ENCODE measurements at regions not wholly inside any gene's neighbourhood (a gene's known extent, or its start where the extent isn't known, plus 50 kb on each side); places are given as distances from the start of the nearest gene placed in this dataset.

DNA sequence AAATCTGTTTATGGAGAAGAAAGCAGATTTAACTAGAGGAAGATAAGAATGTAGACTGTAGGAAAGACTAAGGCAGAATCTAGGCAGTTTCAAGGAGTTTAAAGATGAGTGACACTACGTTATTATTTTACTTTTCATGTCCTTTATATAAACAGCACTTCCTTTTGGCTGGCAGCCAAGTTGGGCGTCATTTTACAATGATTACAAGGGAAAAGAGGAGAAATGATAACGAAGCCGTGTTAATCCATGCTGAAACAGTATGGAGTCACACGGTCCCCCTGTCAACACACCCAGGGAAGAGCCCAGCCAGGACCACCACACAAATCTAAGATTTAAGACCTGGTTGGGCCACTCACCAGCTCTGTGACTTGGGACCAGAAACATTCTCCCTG, 83.7 kb upstream of the NEO1 start:
- Mint-ChIP-seq H3K36me3 (ENCODE audit: low read depth) (peaks cover 12% of the 10 kb centered on the region), H3K4me3 (no peak overlapping the region), H3K9me3 (peaks cover 22% of the 10 kb centered on the region), H3K4me1 (peaks cover 83% of the 10 kb centered on the region), H3K27me3 (ENCODE audit: low read depth, poor library complexity) (peaks cover 2% of the 10 kb centered on the region), H3K27ac (no peak overlapping the region)
- no peak for DNase-seq
- TF ChIP-seq, protein P1, sequence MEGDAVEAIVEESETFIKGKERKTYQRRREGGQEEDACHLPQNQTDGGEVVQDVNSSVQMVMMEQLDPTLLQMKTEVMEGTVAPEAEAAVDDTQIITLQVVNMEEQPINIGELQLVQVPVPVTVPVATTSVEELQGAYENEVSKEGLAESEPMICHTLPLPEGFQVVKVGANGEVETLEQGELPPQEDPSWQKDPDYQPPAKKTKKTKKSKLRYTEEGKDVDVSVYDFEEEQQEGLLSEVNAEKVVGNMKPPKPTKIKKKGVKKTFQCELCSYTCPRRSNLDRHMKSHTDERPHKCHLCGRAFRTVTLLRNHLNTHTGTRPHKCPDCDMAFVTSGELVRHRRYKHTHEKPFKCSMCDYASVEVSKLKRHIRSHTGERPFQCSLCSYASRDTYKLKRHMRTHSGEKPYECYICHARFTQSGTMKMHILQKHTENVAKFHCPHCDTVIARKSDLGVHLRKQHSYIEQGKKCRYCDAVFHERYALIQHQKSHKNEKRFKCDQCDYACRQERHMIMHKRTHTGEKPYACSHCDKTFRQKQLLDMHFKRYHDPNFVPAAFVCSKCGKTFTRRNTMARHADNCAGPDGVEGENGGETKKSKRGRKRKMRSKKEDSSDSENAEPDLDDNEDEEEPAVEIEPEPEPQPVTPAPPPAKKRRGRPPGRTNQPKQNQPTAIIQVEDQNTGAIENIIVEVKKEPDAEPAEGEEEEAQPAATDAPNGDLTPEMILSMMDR (IDR thresholded peaks at IDR 0.05), result no peak

DNA sequence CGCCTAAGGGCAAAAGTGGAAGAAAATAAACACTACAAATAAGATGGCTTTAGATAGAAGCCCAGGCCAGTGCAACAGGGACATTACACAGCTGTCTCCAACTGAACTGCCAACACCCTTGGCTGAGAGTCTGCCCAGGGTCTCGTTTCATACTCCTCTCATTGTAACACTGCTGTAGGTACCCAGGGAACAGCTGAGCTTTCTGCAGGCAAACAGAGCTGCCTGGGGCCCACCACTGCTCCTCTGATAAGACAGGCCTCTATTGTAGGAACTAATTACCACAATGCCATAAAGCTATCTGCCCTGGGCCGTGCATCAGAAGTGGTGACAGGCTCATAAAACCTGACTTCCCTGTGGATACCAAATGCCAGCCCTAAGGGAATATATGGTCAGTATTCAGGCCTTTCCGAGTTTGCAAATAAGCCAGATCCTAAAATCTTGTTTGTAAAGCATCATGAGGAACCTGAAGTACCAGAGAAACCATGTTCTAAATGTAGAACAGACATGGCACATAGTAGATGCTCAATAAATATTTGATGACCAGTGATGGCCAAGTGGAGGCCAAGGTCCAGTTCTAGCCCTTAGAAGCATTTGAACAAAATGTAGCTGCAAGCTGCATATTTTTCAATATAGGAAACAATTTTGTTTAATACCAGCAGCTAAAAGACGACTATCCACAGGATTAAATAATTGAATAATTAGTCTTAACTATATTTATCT, 84.3 kb upstream of the NEO1 start:
- Mint-ChIP-seq H3K9me3 (peaks cover 27% of the 10 kb centered on the region), H3K4me3 (no peak overlapping the region), H3K27me3 (ENCODE audit: low read depth, poor library complexity) (no peaks in the 10 kb centered on the region), H3K4me1 (peaks cover 78% of the 10 kb centered on the region), H3K36me3 (ENCODE audit: low read depth) (peaks cover 13% of the 10 kb centered on the region), H3K27ac (no peak overlapping the region)
- TF ChIP-seq, protein P1 (IDR thresholded peaks at IDR 0.05), result no peak
- DNase-seq, result peak; percentile 22

DNA sequence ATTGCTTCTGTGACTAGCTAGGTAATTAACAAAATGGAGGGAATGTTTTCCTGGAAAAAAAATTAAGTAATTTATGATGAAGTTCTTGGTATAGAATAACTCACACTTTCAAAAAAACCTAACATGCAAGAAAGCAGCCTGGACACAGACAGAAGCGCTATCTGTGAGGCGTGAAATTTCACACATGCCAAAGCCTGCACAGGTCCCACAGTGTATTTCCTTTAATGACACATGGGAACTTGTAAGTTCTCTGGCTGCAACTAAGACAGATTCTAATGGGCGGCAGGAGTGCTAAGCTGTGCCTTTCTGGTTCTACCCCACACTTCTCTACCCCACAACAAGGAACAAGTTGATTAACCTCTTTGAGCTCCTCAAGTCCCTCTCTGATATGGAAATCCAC, 84.9 kb upstream of the NEO1 start:
- Mint-ChIP-seq H3K4me3 (no peak overlapping the region), H3K4me1 (peaks cover 75% of the 10 kb centered on the region), H3K9me3 (peaks cover 33% of the 10 kb centered on the region)

DNA sequence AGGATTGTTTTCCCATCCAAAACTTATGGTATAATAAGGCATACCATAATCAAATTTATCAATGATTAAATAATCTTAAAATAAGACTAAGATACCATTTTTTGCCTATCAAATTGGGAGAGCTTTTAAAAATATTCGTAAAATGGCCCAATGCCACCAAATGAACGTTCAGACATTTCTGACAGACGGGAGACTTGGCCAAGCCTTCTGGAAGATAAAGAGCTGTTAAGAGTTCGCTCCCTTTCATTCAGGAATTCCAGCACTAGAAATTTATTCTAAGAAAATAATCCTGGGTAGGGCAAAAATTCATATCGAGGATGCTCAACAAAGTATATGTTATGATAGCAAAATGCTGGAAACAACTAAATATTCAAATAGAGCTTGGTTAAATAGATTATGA, 85.6 kb upstream of the NEO1 start:
- Mint-ChIP-seq H3K36me3 (ENCODE audit: low read depth) (peaks cover 13% of the 10 kb centered on the region), H3K27ac (no peak overlapping the region), H3K9me3 (peaks cover 41% of the 10 kb centered on the region), H3K27me3 (ENCODE audit: low read depth, poor library complexity) (no peaks in the 10 kb centered on the region), H3K4me1 (peaks cover 67% of the 10 kb centered on the region), H3K4me3 (no peak overlapping the region)
- no peak for DNase-seq
- TF ChIP-seq, protein P1 (IDR thresholded peaks at IDR 0.05), result no peak

More for the DNA sequence above, 84.9 kb upstream of the NEO1 start:
- no peak for DNase-seq
- no peak overlapping the region for H3K27ac Mint-ChIP-seq
- no peaks in the 10 kb centered on the region for H3K27me3 Mint-ChIP-seq (ENCODE audit: low read depth, poor library complexity)
- TF ChIP-seq, protein P1 (IDR thresholded peaks at IDR 0.05), result no peak
- H3K36me3 Mint-ChIP-seq (ENCODE audit: low read depth), result peaks cover 13% of the 10 kb centered on the region

DNA sequence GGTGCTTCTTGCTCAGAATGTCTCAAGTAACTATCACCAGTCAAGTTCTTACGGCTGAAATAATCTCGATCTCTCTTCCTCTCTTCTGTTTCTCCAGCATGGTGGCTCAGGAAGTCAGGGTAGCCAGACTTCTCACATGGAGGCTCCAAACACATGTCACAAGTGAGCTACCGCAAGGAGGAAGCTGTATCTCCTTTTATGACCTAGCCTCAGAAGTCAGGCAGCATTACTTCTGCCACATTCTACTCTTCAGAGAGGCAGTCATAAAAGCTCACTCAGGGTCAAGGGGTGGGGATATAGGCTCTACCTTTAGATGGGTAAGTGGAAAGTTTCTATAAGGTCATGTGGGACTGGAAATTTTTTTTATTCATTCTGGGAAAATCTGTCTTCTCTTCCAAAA, 86.6 kb upstream of the NEO1 start:
- TF ChIP-seq, protein P1 (IDR thresholded peaks at IDR 0.05), result no peak
- no peak for DNase-seq
- Mint-ChIP-seq H3K4me3 (no peak overlapping the region), H3K27me3 (ENCODE audit: low read depth, poor library complexity) (no peaks in the 10 kb centered on the region), H3K27ac (peak overlapping the region; percentile 73), H3K4me1 (peaks cover 58% of the 10 kb centered on the region), H3K9me3 (peaks cover 46% of the 10 kb centered on the region), H3K36me3 (ENCODE audit: low read depth) (peaks cover 13% of the 10 kb centered on the region)

DNA sequence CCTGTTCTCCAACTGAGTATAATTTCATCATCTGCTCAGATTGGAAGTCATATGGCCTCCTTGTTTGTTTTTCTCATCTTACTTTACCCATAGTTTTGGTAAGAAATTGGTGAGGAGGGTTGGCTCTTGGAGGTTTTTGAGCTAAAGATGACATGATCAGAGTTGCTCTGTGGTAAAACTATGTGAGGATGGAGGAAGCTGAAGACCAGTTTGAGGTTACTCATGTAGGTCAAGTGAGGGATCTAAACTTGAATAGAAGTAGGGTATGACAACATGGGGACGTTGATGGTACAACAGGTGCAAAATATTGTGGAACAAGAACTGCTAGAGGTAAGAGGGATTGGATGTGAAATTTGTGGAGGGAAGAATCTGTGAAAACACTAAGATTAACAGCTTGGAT, 87.7 kb upstream of the NEO1 start:
- H3K27ac Mint-ChIP-seq, result no peak overlapping the region
- no peak overlapping the region for H3K4me3 Mint-ChIP-seq
- DNase-seq, result no peak
- no peaks in the 10 kb centered on the region for H3K27me3 Mint-ChIP-seq (ENCODE audit: low read depth, poor library complexity)
- H3K9me3 Mint-ChIP-seq, result peaks cover 46% of the 10 kb centered on the region
- TF ChIP-seq, protein P1 (IDR thresholded peaks at IDR 0.05), result no peak
- H3K4me1 Mint-ChIP-seq, result peaks cover 46% of the 10 kb centered on the region
- H3K36me3 Mint-ChIP-seq (ENCODE audit: low read depth), result peaks cover 13% of the 10 kb centered on the region

Measured in nephron progenitor cell (in vitro differentiated cells).